ENCODE measurements at regions not wholly inside any gene's neighbourhood (a gene's known extent, or its start where the extent isn't known, plus 50 kb on each side); places are given as distances from the start of the nearest gene placed in this dataset.

DNA sequence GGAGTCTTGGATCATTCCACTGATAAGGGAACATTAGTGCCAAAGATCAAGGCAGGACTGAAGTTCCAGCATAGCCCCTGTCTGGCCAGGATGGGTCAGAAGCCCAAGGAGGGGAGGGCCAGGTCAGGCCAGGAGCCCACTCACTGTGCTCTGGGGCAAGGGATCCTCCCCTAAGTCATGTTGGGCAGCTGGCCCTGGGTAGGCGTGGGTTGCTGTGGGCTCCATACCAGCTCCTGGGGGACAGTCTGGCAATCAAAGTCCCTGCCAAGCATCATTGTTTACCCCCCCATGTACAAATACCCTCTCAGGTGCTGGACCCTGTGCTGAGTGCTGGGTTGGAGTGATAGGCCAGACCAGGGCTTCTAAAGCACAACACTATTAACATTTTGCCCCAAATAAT, 130.5 kb downstream of the IRX5 start:
- in situ Hi-C loops (cut with HindIII; ENCODE audit: low pct_unique_long_range_greater_than_20kb, low sequenced_read_pairs) (no loop called here), intact Hi-C loops (cut with micrococcal nuclease; ENCODE audit: unreplicated experiment) (no loop called here)
- Histone ChIP-seq H3K4me1 (ENCODE audit: control insufficient read depth, insufficient read depth, low read length) (no peaks in the 10 kb centered on the region), H3K9me3 (ENCODE audit: control insufficient read depth, insufficient read depth, low read depth, low read length) (no peaks in the 10 kb centered on the region), H3K4me3 (ENCODE audit: low read depth in 2 of 2, low read length in 2 of 2) (no peak overlapping the region), H3K36me3 (ENCODE audit: control insufficient read depth, insufficient read depth, low read length) (no peaks in the 10 kb centered on the region), H3K27ac (ENCODE audit: low read length) (no peak overlapping the region), H3K27me3 (ENCODE audit: control insufficient read depth, insufficient read depth, low read length) (peaks cover 4% of the 10 kb centered on the region; the same call in 1 of the 2 replicates)
- TF ChIP-seq POLR2AphosphoS5 (IDR thresholded peaks at IDR 0.05; ENCODE audit: low read depth, low read length) (no peak), SIN3A (IDR thresholded peaks at IDR 0.05; ENCODE audit: borderline replicate concordance, insufficient read depth, low read depth, low read length) (no peak), TCF7L2 (IDR thresholded peaks at IDR 0.05; ENCODE audit: low read depth, low read length) (no peak)
- TF ChIP-seq, protein P1, sequence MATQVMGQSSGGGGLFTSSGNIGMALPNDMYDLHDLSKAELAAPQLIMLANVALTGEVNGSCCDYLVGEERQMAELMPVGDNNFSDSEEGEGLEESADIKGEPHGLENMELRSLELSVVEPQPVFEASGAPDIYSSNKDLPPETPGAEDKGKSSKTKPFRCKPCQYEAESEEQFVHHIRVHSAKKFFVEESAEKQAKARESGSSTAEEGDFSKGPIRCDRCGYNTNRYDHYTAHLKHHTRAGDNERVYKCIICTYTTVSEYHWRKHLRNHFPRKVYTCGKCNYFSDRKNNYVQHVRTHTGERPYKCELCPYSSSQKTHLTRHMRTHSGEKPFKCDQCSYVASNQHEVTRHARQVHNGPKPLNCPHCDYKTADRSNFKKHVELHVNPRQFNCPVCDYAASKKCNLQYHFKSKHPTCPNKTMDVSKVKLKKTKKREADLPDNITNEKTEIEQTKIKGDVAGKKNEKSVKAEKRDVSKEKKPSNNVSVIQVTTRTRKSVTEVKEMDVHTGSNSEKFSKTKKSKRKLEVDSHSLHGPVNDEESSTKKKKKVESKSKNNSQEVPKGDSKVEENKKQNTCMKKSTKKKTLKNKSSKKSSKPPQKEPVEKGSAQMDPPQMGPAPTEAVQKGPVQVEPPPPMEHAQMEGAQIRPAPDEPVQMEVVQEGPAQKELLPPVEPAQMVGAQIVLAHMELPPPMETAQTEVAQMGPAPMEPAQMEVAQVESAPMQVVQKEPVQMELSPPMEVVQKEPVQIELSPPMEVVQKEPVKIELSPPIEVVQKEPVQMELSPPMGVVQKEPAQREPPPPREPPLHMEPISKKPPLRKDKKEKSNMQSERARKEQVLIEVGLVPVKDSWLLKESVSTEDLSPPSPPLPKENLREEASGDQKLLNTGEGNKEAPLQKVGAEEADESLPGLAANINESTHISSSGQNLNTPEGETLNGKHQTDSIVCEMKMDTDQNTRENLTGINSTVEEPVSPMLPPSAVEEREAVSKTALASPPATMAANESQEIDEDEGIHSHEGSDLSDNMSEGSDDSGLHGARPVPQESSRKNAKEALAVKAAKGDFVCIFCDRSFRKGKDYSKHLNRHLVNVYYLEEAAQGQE (IDR thresholded peaks at IDR 0.05; ENCODE audit: insufficient read depth in 1 of 2, low read depth in 2 of 2, low read length in 1 of 2): no peak
- TF ChIP-seq, protein P2, sequence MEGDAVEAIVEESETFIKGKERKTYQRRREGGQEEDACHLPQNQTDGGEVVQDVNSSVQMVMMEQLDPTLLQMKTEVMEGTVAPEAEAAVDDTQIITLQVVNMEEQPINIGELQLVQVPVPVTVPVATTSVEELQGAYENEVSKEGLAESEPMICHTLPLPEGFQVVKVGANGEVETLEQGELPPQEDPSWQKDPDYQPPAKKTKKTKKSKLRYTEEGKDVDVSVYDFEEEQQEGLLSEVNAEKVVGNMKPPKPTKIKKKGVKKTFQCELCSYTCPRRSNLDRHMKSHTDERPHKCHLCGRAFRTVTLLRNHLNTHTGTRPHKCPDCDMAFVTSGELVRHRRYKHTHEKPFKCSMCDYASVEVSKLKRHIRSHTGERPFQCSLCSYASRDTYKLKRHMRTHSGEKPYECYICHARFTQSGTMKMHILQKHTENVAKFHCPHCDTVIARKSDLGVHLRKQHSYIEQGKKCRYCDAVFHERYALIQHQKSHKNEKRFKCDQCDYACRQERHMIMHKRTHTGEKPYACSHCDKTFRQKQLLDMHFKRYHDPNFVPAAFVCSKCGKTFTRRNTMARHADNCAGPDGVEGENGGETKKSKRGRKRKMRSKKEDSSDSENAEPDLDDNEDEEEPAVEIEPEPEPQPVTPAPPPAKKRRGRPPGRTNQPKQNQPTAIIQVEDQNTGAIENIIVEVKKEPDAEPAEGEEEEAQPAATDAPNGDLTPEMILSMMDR (IDR thresholded peaks at IDR 0.05): no peak
- ATAC-seq (no peak), DNase-seq (ENCODE audit: low read depth, low spot score) (no peak)
- BruUV-seq (replicated peaks): no TSS peak
- ChIA-PET CTCF (no interaction called here), POLR2A (no interaction called here)

DNA sequence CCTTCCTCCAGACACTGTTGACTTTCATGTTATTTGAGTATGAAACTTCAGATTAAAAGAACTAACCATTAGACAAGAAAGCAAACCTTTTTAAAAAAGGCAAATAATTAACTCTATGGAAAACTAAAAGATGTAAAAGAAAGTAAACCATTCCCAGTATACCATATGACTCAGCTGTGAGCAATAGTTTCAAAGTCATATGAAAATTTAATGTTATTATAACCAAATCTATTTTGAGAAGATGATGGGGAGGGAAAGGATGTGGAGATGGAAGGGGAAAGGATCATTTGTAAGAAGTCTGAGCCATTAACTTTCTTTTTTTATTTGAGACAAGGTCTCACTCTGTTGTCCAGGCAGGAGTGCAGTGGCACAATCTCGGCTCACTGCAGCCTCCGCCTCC, 131.8 kb downstream of the IRX5 start:
- ChIA-PET POLR2A (no interaction called here), CTCF (no interaction called here)
- intact Hi-C loops (cut with micrococcal nuclease; ENCODE audit: unreplicated experiment): no loop called here
- peaks cover 4% of the 10 kb centered on the region; the same call in 1 of the 2 replicates for H3K27me3 ChIP-seq (ENCODE audit: control insufficient read depth, insufficient read depth, low read length)
- no peak overlapping the region for H3K4me3 ChIP-seq (ENCODE audit: low read depth in 2 of 2, low read length in 2 of 2)
- no peaks in the 10 kb centered on the region for H3K4me1 ChIP-seq (ENCODE audit: control insufficient read depth, insufficient read depth, low read length)
- H3K9me3 ChIP-seq (ENCODE audit: control insufficient read depth, insufficient read depth, low read depth, low read length): no peaks in the 10 kb centered on the region
- TF ChIP-seq, protein P2 (IDR thresholded peaks at IDR 0.05): no peak
- TF ChIP-seq SIN3A (IDR thresholded peaks at IDR 0.05; ENCODE audit: borderline replicate concordance, insufficient read depth, low read depth, low read length) (no peak), POLR2AphosphoS5 (IDR thresholded peaks at IDR 0.05; ENCODE audit: low read depth, low read length) (no peak), TCF7L2 (IDR thresholded peaks at IDR 0.05; ENCODE audit: low read depth, low read length) (no peak)
- TF ChIP-seq, protein P1 (IDR thresholded peaks at IDR 0.05; ENCODE audit: insufficient read depth in 1 of 2, low read depth in 2 of 2, low read length in 1 of 2): no peak
- DNase-seq (ENCODE audit: low read depth, low spot score) (no peak), ATAC-seq (no peak)
- no peak overlapping the region for H3K27ac ChIP-seq (ENCODE audit: low read length)
- H3K36me3 ChIP-seq (ENCODE audit: control insufficient read depth, insufficient read depth, low read length): no peaks in the 10 kb centered on the region
- in situ Hi-C loops (cut with HindIII; ENCODE audit: low pct_unique_long_range_greater_than_20kb, low sequenced_read_pairs): no loop called here
- BruUV-seq (replicated peaks): no TSS peak

Data from Panc1 (cell line).